ENCODE measurements at regions not wholly inside any gene's neighbourhood (a gene's known extent, or its start where the extent isn't known, plus 50 kb on each side); places are given as distances from the start of the nearest gene placed in this dataset.

DNA sequence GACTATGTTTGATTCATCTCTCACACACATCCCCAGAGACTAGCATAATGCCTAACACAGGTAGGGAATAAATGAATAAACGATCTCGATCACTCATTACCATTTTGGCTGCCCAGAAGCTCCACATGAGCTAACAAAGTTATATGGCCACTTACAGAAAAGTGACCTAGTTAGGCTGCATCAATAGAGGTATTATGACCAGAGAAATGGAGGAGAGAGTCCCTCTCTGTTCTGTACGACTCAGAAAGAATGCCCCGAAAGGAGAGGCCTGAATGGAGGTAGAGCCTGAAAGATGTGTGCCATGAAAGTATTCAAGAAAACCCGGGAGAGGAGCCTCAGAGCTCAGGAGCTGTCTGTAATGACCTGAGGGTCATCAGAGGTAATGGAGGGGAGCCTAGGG lies 208.2 kb upstream of the GRIK3 start:
- TF ChIP-seq EZH2phosphoT487 (IDR thresholded peaks at IDR 0.05; ENCODE audit: insufficient read depth, low read depth): no peak
- TF ChIP-seq EZH2 (IDR thresholded peaks at IDR 0.05; ENCODE audit: insufficient read depth, poor library complexity, severe bottlenecking): no peak
